AG09309 (cell line): ENCODE measurements at regions not wholly inside any gene's neighbourhood (a gene's known extent, or its start where the extent isn't known, plus 50 kb on each side); places are given as distances from the start of the nearest gene placed in this dataset.

Source experiments
- DNase-seq: peaks from one replicate; pipeline ENCODE4 v3.0.0-alpha.2; 2010; ENCODE audit warnings: low read depth
- H3K4me3 ChIP-seq: 2 replicates; pipeline ENCODE4 v1.5.1; 2011; ENCODE audit warnings: mild to moderate bottlenecking, low read depth, low read length, moderate library complexity; ENCODE audit not compliant: control insufficient read depth
- TF ChIP-seq, protein P1 (sequence below): IDR thresholded peaks from 2 replicates; pipeline ENCODE4 v1.5.1; 2011; ENCODE audit warnings: mild to moderate bottlenecking, low read depth, low read length, inconsistent platforms; ENCODE audit not compliant: insufficient read depth, control insufficient read depth; ENCODE audit errors: missing control alignments

DNA sequence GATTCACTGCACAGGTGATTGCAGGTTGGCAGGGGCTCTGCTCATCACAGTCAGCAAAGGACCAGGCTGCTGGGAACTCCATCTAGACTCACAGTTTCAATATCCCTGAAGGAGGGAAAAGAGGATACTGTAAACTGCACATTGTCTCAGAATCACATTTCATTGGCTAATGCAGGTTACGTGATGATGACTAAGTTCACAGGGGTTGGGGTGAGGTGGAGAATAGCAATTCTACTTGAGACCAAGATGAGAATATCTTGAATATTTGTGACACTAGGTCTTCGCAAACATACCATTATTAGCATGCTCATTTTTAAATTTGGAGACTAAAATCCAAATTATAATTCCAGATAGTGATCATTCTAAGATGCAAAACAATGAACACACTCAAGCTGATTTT lies 208.5 kb upstream of the CITED2 start:
- H3K4me3 ChIP-seq = no peak overlapping the region
- TF ChIP-seq, protein P1, sequence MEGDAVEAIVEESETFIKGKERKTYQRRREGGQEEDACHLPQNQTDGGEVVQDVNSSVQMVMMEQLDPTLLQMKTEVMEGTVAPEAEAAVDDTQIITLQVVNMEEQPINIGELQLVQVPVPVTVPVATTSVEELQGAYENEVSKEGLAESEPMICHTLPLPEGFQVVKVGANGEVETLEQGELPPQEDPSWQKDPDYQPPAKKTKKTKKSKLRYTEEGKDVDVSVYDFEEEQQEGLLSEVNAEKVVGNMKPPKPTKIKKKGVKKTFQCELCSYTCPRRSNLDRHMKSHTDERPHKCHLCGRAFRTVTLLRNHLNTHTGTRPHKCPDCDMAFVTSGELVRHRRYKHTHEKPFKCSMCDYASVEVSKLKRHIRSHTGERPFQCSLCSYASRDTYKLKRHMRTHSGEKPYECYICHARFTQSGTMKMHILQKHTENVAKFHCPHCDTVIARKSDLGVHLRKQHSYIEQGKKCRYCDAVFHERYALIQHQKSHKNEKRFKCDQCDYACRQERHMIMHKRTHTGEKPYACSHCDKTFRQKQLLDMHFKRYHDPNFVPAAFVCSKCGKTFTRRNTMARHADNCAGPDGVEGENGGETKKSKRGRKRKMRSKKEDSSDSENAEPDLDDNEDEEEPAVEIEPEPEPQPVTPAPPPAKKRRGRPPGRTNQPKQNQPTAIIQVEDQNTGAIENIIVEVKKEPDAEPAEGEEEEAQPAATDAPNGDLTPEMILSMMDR = no peak
- no peak for DNase-seq

DNA sequence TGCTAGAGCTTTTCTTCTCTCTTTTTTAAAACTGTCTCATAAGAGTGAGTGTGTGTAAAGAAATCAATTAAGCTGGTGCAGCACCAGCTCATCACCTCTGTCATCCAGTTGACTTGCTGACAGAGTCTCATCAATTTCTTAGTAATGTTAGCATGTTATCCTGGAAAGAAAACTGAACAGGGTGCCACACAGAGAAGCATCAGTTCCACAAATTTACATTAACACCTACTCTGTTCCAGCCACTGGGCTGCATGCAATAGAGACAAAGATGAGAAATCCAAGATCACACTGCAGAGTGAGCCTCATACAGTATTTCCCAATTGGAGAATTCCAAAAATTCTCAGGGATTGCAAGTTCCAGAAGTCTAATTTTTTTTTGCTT lies 207.0 kb upstream of the CITED2 start:
- TF ChIP-seq, protein P1 = no peak
- H3K4me3 ChIP-seq = no peak overlapping the region
- DNase-seq = no peak

DNA sequence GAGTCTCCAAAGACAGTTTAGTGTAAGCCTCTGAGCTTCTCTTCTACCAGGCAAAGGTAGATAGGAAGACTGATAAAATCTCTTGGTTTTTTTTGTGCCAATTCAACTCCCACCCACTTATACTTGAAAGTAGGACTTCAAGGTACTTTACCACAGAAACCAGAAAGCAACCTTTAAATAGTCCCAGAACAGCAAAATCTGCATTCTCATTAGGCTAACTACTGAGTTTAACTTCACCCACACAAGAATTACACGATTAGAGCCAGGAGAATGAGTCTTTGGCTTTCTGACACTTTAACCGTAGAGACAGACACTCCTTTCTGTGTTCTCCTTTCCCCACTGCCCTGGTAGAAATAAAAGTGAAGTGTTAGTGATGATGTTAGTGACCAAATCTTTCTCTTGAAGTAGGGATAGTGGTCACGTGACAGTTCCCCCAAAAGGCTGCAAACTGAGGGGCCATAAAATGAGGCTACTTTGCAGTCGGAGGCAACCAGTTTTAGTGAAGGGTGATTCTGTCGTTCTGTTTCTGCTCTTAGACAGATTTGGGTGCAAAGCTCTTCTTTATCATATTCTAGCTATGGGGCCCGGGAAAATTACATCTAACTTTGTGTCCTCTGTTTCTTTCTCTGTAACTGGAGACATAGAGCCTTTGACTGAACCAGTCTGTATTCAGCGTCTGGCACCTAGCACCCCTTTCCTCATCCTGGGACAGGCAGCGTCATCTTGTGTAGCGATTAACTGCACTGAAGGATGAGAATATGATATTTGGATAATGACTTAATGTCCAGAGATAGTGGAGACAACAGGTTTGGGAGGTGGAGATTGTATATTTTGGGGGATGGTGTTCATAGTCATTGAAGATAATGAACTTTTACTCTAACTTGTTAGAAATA lies 206.4 kb upstream of the CITED2 start:
- H3K4me3 ChIP-seq = no peak overlapping the region
- no peak for DNase-seq
- TF ChIP-seq, protein P1 = no peak

DNA sequence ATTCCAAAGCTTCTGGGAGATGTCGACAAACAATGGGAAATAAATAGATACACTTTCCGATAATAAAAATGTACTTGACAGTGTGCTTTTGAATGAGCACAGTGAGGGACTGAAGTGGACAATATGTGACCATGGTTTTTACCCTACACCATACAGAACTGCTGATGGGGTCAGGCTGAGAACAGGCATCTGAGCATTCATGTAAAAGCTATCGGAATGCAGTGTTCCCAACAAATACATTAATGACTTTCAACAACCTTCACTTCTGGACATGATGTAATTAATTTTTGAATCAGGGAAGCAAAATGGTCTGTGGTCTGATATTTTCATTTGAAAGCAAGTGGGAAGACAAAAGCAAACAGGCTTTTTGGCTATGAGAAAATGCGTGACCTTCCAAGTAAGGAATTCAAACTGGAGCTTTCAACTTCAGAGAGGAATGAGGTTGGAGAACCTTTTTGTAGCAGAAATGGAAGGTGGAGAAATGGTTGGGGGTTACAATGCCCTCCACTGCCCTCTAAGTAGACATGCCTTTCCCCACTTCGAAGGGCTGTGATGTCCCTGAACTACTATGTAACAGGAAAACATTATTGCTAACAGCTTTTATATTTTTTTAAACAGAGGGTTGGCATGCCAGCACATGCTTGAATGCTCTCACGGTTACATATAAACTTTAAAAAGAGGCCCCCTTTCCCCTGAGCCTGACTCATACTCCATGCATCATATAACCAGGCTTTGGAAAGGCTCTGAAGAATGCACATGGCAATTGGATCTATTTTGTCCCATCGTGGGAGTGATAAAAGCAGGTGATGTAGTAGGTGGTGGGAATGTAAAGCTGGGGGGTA lies 203.5 kb upstream of the CITED2 start:
- H3K4me3 ChIP-seq = no peak overlapping the region
- TF ChIP-seq, protein P1 = no peak
- peak; percentile 77 for DNase-seq

DNA sequence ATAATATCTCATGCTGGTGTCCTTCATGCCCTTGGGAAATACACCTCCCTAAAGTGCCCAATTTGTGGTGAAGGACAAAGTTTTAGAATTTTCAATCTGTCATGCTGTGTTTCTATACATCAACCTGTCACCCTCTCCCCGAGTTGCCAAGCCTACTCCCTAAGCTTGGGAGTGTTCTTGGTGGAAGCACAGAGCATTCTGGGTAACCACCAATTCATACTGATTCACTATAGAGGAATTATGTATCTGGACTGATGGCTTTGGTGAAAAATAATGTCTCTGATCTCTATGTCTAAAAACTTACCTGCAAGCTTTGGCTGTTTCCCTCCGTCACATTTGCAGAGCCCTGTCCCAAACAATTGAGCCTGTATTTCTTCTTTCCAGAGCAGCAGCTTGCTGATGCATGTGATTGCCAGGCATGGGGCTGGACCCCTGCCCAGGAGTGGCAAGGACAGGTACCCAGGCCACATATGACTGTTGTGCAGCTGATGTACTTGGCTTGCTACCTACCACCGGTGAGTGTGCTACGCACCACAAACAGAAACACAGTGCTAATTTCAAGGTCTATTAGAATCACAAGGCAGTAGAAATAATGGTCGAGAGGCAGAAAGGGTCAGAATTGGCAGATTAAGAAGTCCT lies 202.8 kb upstream of the CITED2 start:
- DNase-seq = no peak
- TF ChIP-seq, protein P1 = no peak
- H3K4me3 ChIP-seq = no peak overlapping the region

DNA sequence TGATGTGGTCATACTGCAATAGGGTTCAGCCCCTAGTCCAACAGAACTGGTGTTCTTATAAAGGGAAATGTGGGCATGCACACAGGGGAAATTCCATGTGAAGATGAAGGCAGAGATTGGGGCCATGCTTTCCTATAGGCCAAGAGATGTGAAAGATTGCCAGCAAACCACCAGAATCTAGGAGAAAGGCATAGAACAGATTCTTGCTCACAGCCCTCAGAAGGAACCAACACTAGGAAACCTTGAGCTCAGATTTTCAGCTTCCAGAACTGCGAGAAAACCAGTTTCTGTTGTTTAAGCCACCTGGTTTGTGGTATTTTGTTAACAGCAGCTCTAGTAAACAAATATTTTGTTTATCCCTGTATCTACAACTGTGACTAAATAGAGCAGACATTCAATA lies 197.6 kb upstream of the CITED2 start:
- no peak for DNase-seq
- TF ChIP-seq, protein P1 = no peak
- H3K4me3 ChIP-seq = no peak overlapping the region
